Stomach (tissue), 4 donors: ENCODE measurements at regions not wholly inside any gene's neighbourhood (a gene's known extent, or its start where the extent isn't known, plus 50 kb on each side); places are given as distances from the start of the nearest gene placed in this dataset.
"Not testable (repeated sequence)": the region's sequence is repeated elsewhere in the genome, so short reads cannot be mapped to it uniquely, and the experiment has no call there.

Experiments used
- CTCF ChIP-seq, 7 experiments: fragments of 450-650 bp in 4 of 7; fragments of 200-600 bp in 3 of 7; sonication (generic) in 3 of 7; IDR thresholded peaks; one replicate each; pipeline ENCODE4 v1.5.1; 2016 to 2019; ENCODE audit warnings: antibody characterized with exemption in 7 of 7, control low read depth in 2 of 7, mild to moderate bottlenecking in 1 of 7
- POLR2AphosphoS5 ChIP-seq, 3 donors: sonication (generic); formaldehyde crosslinking; IDR thresholded peaks; one replicate each; pipeline ENCODE4 v1.6.1; 2016; ENCODE audit warnings: antibody characterized with exemption in 3 of 3

- TF ChIP-seq POLR2AphosphoS5, CTCF (IDR thresholded peaks at IDR 0.05): not testable (repeated sequence)
Measured at GRCh38 chr3:102946445-102946844, 511.6 kb downstream of the ZPLD1 start.
